ENCODE measurements at regions not wholly inside any gene's neighbourhood (a gene's known extent, or its start where the extent isn't known, plus 50 kb on each side); places are given as distances from the start of the nearest gene placed in this dataset.

DNA sequence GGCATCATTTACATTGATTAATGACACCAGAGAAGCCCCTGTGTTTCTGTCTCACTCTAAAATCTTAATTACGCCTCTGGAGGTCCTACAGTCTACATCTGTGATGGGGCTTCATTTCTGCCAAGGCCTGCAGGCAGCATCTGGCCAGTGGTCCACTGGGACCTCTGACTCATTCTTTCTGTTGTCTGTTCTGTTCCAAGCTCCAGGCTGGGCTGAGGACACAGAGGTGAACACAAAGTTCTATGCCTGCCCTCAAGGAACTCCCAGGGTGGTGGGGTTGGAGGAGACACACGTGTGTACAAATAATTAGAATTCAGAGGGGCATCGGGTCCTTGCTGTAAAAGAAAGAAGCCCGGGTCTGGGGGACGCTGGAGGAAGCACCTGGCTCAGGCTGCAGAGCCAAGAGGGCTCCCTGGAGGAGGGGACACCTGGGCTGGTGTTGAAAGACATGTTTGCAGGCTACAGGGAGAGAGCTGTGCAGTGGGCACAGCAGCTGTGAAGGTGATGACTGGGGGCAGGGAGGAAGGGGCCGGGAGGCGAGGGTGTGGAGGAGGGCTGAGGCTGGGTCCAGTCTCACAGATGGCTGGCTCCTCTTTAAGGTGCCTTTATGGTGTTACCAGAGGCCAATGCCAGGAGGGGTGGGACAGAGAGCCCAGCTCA, 103.3 kb upstream of the PRR23E start:
- no peak for DNase-seq (ENCODE audit: low spot score)

DNA sequence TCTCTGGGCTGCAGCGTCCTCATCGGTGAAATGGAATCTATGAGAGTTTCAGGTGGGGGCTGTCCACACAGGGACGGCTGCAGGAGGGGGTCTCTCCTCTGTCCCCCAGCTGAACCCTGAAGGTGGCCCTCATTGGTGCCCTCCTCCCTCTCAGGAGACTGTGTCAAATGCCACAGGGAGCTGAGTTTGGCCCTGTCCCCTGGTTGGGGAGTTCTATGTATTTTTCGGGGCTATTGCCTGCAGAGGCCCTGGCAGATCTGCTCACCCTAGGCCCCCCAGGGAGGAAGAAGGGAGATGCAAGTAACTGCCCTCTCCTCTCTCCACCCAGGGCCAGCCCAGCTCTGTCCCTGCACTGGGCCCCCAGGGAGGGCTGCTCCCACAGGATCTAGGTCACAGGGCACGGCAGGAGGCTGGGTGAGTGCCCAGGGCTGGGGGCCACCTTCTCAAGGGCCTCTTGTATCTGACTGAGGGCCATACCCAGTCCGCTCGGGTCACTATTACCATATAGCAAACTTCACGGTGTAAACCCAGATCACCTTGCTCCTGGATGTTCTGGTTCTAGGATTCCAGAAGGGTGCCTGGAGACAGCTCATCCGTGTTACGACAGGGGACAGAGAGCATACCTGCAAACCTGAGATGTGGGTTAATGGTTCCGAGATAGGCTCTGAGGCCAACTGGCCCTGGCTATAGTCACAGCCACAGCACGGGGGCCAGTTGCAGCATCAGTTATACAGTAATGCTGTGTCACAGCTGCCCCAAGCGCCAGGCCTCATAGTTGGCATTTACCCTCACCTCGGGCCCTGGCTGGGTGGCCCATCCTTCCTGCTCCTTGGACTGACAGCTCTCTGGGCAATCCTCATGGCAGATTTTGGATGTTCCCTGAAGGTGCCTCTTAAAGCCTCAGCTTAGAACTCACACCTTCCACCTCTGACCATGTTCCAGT, 102.4 kb upstream of the PRR23E start:
- DNase-seq (ENCODE audit: low spot score) = no peak

DNA sequence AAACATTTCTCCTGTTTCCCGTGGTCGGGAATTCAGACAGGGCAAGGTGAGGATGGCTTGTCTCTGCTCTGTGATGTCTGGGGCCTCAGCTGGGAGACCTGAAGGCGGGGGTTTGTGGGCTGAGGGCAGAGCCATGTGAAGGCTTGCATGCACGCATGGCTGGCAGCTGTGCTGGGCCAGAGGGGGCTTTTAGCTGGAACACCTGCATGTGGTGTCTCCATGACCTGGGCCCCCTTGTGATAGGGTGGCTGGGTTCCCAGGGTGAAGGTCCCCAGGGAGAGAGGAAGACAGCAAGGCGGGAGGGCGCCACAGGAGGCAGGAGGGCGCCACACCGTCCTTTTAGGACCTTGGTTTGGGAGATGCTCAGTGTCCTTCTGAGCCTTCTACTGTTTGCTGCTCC, 101.6 kb upstream of the PRR23E start:
- DNase-seq (ENCODE audit: low spot score) = no peak

GRCh38 chr3:127092368-127092767, 100.6 kb upstream of the PRR23E start:
- DNase-seq (ENCODE audit: low spot score) = no peak

GRCh38 chr3:127092776-127093175, 100.2 kb upstream of the PRR23E start:
- DNase-seq (ENCODE audit: low spot score) = peak; percentile 60

GRCh38 chr3:127093312-127093711, 99.6 kb upstream of the PRR23E start:
- DNase-seq (ENCODE audit: low spot score) = no peak

DNA sequence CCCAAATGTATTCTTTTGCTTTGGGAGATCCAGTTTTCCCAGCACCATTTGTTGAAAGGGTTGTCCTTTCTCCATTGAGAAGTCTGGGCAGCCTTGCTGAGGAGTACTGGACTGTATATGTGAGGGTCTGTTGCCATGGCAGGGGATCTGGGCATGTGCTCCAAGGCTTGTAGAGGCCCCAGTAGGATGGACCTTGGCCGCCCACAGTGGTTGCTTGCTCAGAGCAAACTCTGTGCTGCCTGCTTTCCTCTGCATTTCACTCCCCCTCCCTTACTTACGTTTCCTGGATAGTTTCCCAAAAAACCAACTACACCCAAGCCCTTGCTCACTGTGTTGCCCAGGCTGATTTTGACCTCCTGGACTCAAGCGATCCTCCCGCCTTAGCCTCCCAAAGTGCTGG, 97.2 kb upstream of the PRR23E start:
- DNase-seq (ENCODE audit: low spot score) = no peak

GRCh38 chr3:127096256-127097071, 96.5 kb upstream of the PRR23E start:
- no peak for DNase-seq (ENCODE audit: low spot score)

- no peak for DNase-seq (ENCODE audit: low spot score)
Observed at GRCh38 chr3:127097072-127097405, 95.9 kb upstream of the PRR23E start.

GRCh38 chr3:127097481-127097880, 95.5 kb upstream of the PRR23E start:
- DNase-seq (ENCODE audit: low spot score) = no peak

GRCh38 chr3:127099982-127100381, 92.9 kb upstream of the PRR23E start:
- no peak for DNase-seq (ENCODE audit: low spot score)

GRCh38 chr3:127100459-127101410, 92.2 kb upstream of the PRR23E start:
- no peak for DNase-seq (ENCODE audit: low spot score)

DNA sequence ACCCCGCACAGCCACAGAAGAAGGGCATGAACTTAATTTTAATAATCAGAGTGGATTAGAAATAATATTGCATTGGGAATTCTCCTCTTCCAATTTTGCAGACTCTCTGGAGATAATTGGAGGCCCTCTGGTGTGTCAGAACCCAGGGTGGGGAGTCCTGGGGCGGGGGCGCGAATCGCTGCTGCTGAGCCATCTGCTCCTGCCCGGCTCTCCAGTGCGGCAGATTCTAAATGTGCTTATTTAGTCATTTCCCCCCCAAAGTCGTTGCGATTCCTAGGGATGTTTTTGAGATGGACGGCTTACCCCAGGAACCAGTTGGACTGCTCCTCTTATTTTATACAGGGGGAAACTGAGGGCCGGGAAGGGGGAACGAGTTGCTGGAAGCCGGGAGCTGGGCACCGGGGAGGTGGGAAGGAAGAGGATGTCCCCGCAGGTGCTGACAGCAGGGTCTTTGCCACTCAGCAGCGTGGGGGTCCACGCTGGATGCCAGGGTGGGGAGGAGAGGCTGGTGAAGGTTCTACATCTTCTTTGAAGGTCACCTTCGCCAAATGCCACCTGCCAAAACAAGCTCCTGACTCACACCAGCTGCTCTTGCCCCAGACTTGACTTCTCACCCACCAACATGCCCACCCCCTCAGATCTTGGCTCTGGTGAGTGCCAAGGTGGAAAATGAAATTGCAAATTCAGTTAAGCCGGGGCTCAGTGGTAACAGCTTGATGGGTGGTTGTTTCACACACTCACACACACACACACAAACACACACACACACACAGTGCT, 91.3 kb upstream of the PRR23E start:
- DNase-seq (ENCODE audit: low spot score) = no peak

GRCh38 chr3:127102188-127102520, 90.8 kb upstream of the PRR23E start:
- DNase-seq (ENCODE audit: low spot score) = no peak

DNA sequence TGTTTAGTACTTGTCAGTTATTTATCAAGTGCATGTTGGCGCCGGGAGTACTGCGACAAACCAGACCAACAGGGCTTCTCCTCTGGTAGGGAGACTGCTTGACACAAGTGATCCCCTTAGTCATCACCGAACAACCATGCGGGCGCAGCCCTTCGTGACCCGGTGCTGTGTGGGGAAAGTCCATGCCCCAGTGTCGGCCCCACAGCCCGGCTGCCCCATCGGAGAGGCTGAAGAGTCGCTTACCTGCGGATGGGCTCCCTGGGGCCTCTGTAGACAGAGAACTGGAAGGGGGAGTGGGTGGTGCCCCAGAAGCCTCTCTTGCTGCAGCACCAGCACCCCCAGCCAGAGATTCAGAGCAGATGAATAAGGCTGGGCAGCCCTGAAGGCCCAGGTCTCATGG, 90.3 kb upstream of the PRR23E start:
- no peak for DNase-seq (ENCODE audit: low spot score)

DNA sequence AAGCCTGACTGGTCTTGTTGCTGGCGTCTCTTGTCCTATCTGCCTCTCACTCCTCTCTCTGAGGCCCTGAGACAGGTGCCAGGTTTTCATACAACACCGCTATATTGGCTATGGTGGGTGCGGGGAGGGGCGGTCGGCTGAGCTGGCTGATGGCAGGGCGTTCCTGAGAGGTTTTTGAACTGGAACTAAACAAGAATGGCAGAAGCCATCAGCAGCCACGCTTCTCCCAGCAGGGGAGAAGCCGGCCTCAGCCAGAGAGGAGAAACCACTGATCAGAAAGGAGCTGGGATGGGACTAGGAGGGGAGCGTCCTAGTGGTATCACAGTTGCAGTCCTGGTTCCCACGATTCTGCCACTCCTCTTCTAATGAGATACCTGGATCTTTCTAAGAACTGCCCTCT, 89.9 kb upstream of the PRR23E start:
- no peak for DNase-seq (ENCODE audit: low spot score)

DNA sequence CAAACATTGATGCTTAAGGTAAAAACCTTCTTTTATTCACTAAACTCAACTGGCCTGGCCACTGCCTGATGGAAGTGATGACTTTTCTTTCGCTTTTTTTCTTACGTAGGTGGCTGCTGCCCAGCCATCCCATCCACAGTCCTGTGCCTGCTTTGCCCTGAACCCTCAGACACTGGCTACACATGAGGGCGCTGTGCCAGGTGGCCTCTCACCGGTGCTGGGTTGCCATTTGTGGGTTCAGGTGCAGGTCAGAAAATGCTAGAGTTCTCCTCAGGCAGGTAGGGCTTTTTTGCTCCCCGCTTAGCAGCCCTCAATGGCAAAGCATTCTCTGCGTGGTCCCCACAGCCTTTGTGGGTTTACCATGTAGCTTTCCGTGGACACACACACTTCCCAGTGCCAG, 88.3 kb upstream of the PRR23E start:
- no peak for DNase-seq (ENCODE audit: low spot score)

DNA sequence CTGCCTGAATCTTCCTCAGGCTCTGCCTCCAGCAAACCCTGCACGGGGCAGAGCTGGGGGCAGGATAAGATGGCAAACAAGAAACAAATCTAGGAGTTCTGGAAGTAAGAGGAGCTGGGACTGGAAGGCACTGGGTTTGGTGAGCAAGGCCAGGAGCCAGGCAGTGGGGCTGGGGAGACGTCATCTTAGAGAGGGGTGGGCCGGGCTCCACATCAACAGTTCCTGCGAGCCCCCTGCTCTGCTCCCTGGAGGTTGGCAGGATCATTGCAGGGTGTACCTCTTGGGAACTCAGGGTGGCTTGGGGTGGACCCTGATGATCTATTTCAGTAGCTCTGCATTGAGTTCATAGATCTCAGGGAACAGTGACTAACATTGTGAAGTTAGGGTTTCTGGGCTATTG, 87.3 kb upstream of the PRR23E start:
- DNase-seq (ENCODE audit: low spot score) = no peak

- no peak for DNase-seq (ENCODE audit: low spot score)
Observed at GRCh38 chr3:127106053-127106452, 86.9 kb upstream of the PRR23E start.

- no peak for DNase-seq (ENCODE audit: low spot score)
Observed at GRCh38 chr3:127106456-127106855, 86.5 kb upstream of the PRR23E start.

GRCh38 chr3:127107002-127107401, 85.9 kb upstream of the PRR23E start:
- DNase-seq (ENCODE audit: low spot score) = no peak

Measured in ecto neural progenitor cell (in vitro differentiated cells).